ENCODE measurements at regions not wholly inside any gene's neighbourhood (a gene's known extent, or its start where the extent isn't known, plus 50 kb on each side); places are given as distances from the start of the nearest gene placed in this dataset.

GRCh38 chr5:117682416-117682815, 1107.8 kb upstream of the SEMA6A start:
- DNase-seq (ENCODE audit: low read depth in 4 of 4, low spot score in 3 of 4), result no peak

- DNase-seq (ENCODE audit: low read depth in 4 of 4, low spot score in 3 of 4), result no peak
These were observed 1107.0 kb upstream of the SEMA6A start for GRCh38 chr5:117681431-117682254.

GRCh38 chr5:117680426-117680825, 1105.8 kb upstream of the SEMA6A start:
- peak; percentile 19 to 36 (median 25) for DNase-seq (ENCODE audit: low read depth in 4 of 4, low spot score in 3 of 4)

- DNase-seq (ENCODE audit: low read depth in 4 of 4, low spot score in 3 of 4), result no peak
These were observed 1104.4 kb upstream of the SEMA6A start for GRCh38 chr5:117679046-117679445.

- no peak for DNase-seq (ENCODE audit: low read depth in 4 of 4, low spot score in 3 of 4)
These were observed 1101.0 kb upstream of the SEMA6A start for GRCh38 chr5:117675646-117676045.

- DNase-seq (ENCODE audit: low read depth in 4 of 4, low spot score in 3 of 4), result no peak
These were observed 1096.9 kb upstream of the SEMA6A start for GRCh38 chr5:117671551-117671950.

GRCh38 chr5:117667105-117667504, 1092.5 kb upstream of the SEMA6A start:
- no peak for DNase-seq (ENCODE audit: low read depth in 4 of 4, low spot score in 3 of 4)

- no peak for DNase-seq (ENCODE audit: low read depth in 4 of 4, low spot score in 3 of 4)
These were observed 1090.5 kb upstream of the SEMA6A start for GRCh38 chr5:117665121-117665520.

GRCh38 chr5:117662361-117662760, 1087.7 kb upstream of the SEMA6A start:
- DNase-seq (ENCODE audit: low read depth in 4 of 4, low spot score in 3 of 4), result no peak

GRCh38 chr5:117657541-117657940, 1082.9 kb upstream of the SEMA6A start:
- DNase-seq (ENCODE audit: low read depth in 4 of 4, low spot score in 3 of 4), result no peak

GRCh38 chr5:117652958-117653280, 1078.3 kb upstream of the SEMA6A start:
- no peak for DNase-seq (ENCODE audit: low read depth in 4 of 4, low spot score in 3 of 4)

GRCh38 chr5:117652036-117652957, 1077.7 kb upstream of the SEMA6A start:
- peak; percentile 14 to 29 (median 29) for DNase-seq (ENCODE audit: low read depth in 4 of 4, low spot score in 3 of 4)

GRCh38 chr5:117649821-117650220, 1075.2 kb upstream of the SEMA6A start:
- no peak for DNase-seq (ENCODE audit: low read depth in 4 of 4, low spot score in 3 of 4)

GRCh38 chr5:117645400-117645799, 1070.8 kb upstream of the SEMA6A start:
- no peak for DNase-seq (ENCODE audit: low read depth in 4 of 4, low spot score in 3 of 4)

- DNase-seq (ENCODE audit: low read depth in 4 of 4, low spot score in 3 of 4), result no peak
These were observed 1064.0 kb upstream of the SEMA6A start for GRCh38 chr5:117638581-117638980.

GRCh38 chr5:117633093-117633492, 1058.5 kb upstream of the SEMA6A start:
- no peak for DNase-seq (ENCODE audit: low read depth in 4 of 4, low spot score in 3 of 4)

- DNase-seq (ENCODE audit: low read depth in 4 of 4, low spot score in 3 of 4), result no peak
These were observed 1049.6 kb upstream of the SEMA6A start for GRCh38 chr5:117624201-117624600.

GRCh38 chr5:117623042-117623805, 1048.6 kb upstream of the SEMA6A start:
- peak in 3 of 4 donors; percentile 8 to 29 (median 23) for DNase-seq (ENCODE audit: low read depth in 4 of 4, low spot score in 3 of 4)

GRCh38 chr5:117621921-117622320, 1047.3 kb upstream of the SEMA6A start:
- DNase-seq (ENCODE audit: low read depth in 4 of 4, low spot score in 3 of 4), result no peak

- DNase-seq (ENCODE audit: low read depth in 4 of 4, low spot score in 3 of 4), result no peak
These were observed 1040.6 kb upstream of the SEMA6A start for GRCh38 chr5:117615226-117615625.

GRCh38 chr5:117614408-117614807, 1039.8 kb upstream of the SEMA6A start:
- no peak for DNase-seq (ENCODE audit: low read depth in 4 of 4, low spot score in 3 of 4)

All from left renal pelvis (tissue), 4 donors.